Germinal center (tissue), 1 donor: ENCODE measurements at regions not wholly inside any gene's neighbourhood (a gene's known extent, or its start where the extent isn't known, plus 50 kb on each side); places are given as distances from the start of the nearest gene placed in this dataset.
"Not testable (repeated sequence)": the region's sequence is repeated elsewhere in the genome, so short reads cannot be mapped to it uniquely, and the experiment has no call there.

Experiments used
- DNase-seq: peaks from one replicate; pipeline ENCODE4 v3.0.0; 2012; ENCODE audit warnings: mixed read lengths, low spot score

DNA sequence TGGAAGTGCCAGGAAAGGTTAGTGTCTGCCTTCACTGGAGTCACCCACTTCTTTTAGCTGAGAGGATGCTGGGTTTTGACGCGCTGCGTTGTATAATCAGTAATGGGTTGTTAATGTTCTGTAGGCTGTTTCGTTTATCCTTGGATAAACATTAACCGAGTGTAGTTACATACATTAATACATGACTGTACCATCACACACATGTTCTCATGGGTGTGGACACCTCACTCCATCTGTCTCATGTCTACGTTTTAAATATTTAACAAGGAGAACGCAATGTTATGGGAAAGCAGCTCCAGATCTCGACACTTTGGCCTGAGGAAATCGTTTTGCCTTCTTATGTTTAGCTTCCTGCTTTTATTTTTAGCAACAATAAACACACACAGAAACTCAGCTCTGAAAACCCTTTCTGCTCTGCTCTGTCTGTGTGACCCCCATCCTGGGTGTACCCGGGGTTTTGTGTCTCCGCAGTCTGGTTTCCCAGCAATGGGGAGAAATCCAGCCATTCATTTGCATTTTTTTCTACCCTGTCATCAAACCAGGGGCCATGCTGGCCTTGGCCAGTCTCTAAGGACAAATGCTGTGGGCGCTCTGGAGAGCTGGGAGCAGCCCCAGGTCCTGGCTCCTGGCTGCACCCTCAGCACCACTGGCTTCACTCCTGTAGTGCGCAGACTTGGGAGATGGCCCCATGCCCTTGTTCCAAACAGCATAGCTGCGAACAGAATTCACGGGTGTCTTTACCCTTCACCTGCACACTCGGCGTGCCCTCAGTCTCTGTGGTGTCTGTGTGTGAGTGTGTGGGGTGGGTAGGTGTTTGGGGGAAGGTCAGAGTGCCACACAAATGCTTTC lies 110.8 kb downstream of the ERMARD start:
- no peak for DNase-seq

DNA sequence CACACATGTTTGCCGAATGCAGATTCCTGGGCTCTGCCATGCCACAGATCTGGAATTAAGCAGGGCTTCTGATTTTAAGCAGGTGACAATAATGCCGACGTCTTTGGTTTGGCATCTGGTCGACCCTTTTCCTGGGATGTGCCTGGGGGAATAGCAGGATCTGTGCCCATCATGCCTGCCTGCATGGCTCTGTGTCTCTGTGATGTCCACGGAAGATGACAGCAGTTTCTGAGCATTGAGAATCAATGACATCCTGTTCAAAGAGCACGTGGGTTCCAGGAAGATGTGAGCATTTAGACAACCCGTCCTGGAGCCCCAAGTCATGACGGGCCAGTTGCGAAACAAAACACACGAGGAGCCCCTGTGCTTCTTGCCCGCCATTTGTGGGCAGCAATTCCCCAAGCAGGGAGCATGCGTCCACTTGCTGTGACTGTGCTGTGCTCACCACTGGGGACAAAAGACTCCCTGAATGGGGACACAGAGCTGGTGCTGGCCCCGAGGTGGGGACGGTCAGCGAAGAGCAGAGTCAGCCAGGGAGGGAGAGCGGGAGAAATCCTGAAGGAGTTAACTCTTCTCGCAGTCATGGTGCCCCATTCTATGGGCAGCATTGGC lies 110.1 kb downstream of the ERMARD start:
- DNase-seq = no peak

DNA sequence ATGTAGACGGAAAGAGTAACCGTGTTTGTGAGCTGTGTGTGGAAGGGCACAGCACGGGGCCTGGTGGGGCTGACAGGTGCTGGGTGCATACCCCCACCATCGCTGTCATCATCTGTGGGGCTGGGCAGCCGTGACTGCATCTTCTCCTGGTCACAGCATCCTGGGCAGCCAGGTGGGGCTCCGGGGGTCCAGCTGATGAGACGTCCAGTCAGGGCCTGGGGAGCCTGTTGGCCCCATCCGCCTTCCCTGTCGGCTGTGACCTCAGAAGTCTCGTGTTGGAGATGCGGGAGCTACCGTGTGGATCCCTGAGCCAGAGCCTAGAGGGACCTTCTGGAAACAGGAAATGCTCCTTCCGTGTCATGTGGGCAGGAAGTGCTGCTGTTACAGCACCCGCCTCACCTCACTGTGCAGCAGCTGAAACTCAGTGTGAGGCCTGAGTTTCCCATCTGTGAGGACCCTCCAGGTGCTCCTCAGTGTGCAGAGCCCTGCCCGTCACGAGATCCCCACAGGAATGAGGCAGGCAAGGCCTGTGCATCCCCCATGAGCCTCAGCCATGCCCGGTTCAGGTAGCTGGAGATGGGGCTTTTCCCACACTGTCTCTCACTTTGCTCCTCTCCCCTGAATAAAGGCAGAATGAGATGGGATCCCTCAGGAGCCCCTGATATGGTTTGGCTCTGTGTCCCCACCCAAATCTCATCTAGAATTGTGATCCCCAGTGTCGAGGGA lies 108.7 kb downstream of the ERMARD start:
- DNase-seq = no peak

DNA sequence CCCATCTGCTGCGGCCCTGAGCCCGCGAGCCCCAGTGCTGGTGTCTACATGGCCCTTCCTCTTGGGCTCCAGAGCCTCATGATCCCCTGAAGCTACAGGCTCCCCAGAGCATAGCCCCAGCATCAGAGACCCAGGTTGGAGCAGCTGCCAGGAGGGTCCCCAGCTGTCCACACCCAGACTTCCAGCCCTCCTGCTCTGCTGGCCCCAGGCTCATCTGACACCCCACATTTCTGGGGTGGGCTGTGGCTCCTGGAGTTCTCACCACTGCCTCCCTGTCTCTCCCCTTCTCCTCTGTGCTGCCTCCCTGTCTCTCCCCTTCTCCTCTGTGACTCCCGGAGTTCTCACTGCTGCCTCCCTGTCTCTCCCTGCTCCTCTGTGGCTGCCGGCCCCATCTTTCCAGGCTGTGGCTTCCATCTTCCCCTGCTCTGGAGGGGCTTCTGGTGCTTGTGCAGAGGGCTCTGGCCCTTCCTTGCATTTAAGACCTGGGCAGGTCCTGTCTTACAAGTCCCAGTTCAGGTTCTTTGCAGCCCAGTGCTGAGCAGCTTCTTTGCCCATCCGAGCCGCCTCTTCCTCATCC lies 108.1 kb downstream of the ERMARD start:
- no peak for DNase-seq

DNA sequence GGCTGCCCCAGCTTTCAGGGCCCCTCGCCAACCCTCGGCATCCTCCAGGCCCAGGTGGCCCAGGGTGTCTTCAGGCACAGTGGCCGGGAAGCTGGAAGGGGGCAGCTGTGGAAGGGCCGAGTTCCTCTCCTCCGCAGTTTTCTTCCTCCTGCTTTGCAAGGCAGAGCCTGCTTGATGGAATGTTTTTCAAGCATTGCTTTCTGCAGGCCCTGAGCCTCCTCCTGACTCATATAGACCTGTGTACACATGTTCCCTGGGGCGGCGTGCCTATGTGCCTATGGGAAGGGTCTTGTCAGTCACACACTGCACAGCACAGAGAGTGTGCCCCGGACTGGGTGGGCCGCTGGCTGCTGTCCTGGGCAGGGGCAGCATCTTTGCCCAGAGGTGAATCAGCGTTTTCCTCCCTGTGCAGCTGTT lies 107.5 kb downstream of the ERMARD start:
- DNase-seq = no peak

DNA sequence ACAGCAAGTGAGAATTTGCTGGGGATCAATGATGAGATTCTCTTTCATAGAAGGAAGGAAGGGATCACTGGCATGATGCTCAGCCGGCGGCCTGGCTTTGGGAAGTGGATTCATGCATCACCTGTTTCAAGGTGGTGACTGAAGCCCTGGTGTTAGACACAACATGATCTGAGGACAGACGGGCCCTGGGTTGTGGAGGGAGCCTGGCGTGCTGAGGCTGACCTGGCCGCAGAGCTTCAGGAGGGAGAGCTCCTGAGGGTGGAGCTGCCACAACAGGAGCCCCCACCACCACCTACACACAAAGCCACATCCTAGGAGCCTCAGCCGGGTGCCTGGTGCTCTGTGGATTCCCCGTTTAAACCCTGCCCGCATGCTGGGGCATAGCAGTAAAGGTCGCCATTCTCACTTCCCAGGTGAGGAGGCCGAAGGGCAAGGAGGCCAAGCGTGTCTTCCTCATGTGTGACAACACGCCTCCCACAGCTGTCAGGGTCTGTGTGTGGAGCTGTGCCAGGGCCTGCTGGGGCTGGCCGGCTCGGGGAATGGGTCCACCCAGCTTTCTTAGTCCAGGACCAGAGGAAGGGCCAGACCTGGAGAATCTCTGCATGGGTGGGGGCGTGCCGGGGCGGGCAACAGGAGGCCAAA lies 107.0 kb downstream of the ERMARD start:
- DNase-seq = no peak

DNA sequence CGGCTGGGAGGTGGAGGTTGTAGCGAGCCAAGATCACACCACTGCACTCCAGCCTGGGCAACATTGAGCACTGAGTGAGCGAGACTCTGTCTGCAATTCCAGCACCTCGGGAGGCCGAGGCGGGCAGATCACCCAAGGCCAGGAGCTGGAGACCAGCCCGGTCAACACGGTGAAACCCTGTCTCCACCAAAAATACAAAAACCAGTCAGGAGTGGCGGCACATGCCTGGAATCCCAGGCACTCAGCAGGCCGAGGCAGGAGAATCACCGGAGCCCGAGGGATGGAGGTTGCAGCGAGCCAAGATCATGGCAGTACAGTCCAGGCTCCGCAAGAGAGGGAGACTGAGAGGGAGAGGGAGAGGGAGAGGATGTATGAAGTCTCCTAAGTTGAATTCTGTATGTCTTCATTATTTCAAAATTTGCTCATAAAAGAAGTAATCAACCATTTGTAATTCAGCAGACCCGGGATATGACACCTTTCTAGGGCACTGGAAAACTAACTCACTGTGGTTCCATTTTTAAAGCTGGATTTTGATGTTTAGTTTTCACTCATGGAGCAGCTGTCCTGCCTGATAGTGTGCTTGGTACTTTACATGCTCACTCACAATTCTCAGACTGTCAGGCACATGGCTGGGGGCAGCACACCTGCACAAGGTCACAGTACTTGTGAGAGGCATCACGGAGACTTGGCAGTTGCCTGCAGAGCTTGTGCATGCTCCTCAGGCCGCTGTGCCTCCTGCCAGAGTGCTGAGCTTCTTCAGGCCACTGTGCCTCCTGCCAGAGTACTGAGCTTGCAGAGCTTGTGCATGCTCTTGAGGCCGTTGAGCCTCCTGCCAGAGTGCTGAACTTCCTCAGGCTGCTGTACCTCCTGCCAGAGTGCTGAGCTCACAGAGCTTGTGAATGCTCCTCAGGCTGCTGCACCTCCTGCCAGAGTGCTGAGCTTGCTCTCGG lies 106.2 kb downstream of the ERMARD start:
- no peak for DNase-seq

DNA sequence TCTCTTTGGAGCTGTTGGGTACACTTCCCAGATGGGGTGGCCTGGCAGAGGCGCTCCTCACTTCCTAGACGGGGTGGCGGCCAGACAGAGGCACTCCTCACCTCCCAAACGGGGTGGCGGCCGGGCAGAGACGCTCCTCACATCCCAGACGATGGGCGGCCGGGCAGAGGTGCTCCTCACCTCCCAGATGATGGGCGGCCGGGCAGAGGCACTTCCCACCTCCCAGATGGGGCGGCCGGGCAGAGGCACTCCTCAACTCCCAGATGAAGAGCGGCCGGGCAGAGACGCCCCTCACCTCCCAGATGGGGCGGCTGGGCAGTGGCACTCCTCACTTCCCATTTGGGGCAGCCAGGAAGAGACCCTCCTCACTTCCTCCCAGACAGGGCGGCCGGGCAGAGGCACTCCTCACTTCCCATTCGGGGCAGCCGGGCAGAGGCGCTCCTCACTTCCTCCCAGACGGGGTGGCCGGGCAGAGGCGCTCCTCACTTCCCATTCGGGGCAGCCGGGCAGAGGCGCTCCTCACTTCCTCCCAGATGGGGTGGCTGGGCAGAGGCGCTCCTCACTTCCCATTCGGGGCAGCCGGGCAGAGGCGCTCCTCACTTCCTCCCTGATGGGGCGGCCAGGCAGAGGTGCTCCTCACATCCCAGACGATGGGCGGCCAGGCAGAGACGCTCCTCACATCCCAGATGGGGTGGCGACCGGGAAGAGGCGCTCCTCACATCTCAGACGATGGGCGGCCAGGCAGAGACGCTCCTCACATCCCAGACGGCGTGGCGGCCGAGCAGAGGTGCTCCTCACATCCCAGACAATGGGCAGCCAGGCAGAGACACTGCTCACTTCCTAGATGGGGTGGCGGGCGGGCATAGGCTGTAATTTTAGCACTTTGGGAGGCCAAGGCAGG lies 105.3 kb downstream of the ERMARD start:
- not testable (repeated sequence) for DNase-seq

DNA sequence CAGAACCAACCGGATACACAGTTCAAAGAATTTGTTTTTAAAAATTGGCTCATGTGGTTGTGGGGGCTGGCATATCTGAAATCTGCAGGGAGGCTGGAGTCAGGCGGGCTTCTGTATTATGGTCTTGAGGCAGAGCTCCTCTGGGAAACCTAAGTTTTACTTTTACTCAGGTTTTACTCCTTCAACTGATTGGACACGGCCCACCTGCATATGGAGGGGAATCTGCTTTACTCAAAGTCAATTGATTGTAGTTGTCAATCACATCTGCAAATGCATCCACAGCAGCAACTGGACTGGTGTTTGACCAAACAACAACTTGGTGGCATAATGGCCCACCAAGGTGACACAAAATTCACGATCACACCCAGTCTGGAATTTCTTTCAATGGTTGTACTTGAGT lies 103.4 kb downstream of the ERMARD start:
- no peak for DNase-seq

DNA sequence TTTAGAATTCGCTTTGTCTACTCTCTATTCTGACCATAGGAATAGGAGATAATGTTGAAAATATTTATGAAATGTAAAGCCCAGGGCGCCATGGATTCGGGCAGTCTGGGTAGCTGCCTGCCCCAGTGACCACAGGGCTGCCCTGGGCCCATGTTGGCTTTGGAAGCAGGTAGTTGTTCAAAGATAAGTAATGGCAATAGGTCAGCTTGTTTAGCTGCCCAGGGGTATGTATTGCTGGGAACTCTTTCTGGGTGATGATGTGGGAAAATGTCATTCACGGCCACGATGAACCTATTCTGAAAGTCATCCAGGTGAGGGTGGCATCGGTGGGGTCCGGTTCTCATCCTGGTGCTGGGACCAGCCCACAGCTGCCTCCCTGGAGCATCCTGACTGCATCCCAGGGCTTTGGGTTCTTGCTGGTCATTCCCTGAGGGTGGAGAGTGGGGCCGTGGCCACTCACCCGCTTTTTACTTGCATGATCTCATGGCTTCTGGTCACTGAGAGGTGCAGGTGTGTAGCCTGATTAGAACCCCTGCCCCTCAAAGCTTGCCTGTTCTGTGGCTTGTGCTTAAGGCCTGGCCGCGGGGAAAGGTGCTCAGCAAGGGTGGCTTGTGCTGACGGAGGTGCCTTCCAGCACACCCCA lies 102.8 kb downstream of the ERMARD start:
- no peak for DNase-seq

DNA sequence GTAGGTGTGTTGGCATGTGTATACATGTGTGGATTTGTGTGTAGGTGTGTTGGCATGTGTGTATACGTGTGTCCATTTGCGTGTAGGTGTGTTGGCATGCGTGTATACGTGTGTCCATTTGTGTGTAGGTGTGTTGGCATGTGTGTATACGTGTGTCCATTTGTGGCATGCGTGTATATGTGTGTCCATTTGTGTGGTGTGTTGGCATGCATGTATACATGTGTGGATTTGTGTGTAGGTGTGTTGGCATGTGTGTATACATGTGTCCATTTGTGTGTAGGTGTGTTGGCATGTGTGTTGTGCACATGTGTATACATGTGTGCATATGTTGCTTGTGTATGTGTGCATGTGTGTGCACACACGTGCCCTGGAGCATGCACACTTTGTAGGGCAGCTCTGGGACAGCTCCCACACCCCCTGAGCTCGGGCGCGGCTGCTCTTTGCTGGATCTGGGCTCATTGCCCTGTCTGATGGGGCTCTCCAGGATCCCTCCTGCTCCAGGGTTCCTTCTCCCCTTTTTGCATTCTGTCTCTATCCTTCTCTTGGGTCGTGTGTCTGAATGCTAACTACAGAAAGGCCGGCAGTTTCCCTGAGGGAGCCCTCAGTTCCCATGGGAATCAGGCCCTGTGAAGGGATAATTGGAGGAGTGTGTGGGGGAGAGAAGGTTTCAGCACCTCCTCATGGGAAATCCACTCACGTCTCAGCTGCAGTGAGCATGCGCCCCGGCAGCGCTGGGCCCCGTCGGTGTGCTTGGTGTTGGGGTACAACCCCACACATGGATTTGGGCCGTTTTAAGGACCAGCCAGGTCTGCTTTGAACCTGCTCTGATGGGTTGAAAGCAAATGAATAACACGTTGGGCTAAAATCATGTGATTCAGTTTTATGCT lies 102.0 kb downstream of the ERMARD start:
- DNase-seq = no peak

DNA sequence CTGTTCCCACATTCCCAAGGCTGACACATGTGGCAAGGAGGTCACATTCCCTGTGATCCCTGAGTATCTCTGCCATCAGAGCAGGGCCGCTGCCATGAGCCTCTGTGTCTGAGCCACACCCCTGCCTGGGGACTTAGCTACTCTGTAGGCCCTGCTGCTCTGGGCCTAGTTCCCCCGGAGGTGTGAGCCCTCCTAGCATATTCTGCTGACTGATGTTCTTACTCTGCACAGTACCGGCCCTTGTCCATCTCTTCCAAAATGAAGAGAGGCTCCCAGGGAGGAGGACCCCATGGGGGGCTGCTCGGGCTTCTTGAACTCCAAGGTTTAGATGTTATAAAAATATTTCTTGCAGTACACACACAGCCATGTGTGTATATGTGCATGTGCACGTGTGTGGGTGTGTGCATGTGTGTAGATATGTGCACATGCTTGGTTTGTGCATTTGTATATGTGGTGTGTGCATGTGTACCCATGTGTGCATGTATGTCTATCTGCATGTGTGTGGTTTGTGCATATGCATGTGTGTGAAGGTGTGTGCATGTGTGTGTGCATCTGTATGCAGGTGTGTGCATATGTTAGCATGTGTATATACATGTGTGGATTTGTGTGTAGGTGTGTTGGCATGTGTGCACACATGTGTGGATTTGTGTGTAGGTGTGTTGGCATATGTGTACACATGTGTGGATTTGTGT lies 101.2 kb downstream of the ERMARD start:
- DNase-seq = no peak

DNA sequence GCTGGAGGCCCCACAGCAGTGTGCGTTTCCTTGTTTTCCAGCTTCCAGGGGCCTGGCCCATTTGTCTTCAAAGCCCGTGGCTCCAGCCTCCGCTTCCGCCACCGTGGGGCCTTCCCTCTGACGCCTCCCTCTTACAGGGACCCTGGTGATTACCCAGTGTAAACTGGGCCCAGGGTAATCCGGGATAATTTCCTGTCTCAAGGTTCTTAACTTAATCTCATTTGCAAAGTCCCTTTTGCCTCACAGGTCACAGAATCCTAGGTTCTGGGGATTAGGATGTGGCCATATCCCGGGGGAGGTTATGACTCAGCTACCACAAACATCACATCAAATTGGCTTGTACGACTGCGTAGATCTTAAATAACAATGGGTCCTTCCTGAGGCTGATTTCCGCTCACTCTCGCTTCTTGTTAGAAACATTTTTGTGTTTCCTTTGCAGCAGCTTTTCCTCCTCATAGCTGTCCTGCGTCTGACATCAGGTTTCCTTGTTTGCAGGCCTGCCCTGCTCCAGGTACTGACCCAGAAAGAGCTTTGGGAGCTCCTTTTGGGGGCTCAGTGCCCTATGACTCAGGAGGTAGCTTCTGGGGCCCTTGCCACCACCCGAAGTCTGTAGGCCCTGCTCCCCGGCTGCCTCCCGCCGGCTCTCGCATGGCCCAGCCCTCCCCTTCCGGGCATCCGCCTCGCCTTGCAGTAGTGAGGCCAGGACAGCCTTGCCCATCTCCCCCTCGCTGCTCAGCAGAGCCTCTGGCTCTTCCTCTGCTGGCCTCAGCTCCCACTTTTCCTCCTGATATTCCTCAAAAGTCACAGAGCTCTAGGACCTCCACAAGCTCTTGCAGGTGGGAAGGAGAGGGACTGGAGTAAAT lies 100.5 kb downstream of the ERMARD start:
- DNase-seq = no peak

DNA sequence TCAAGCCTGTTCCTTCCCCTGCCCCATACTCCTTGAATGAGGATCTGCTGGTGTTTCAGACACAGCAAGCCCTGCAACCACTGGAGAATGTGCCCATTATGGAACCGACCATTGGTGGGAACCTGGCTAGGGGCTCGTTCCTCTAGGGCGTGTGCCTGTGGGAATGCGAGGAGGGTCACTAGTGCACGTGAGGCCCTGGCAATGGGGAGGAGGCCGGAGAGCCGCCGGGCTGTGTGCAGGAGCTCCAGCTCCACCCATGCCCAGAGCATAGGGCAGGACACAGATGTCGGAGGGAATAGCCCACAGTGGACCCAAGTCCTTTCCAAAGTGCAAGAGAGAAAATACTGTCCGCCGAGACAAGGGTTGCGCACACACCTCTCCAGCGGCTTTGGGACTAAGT lies 99.3 kb downstream of the ERMARD start:
- DNase-seq = no peak

DNA sequence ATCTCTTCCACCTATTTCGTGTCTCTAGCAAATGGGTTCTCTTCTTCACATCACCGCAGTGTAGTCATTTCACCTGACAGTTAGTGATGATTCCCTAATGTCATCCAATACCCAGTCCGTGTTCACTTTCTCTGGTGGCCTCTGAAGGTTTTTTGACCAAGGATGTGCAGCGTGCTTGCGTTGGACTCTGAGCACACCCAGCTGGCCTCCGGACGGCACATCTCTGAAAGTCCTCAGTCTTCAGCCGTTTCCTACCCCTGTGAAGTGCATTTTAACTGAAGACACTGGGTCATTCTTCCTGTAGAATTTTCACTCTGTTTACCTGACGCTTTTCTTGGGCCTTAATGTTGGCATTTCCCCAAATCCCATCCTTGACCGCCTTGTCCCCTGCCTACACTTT lies 98.7 kb downstream of the ERMARD start:
- no peak for DNase-seq

DNA sequence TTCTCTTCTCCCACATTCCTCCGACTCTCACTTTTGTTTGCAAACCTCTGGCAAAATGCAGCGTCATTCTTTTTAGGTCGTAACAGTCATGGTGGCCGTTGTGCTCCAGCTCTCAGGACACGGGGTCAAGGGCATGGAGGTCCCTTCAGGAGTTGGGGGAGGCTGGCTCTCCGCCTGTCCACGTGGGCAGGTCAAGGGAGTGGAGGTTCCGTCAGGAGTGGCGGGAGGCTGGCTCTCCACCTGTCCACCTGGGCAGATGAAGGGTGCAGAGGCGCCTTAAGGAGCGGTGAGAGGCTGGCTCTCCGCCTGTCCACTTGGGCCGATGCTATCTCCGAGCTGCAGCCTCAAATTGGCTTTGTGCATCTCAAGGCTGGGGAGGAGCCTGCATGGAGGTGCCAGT lies 98.0 kb downstream of the ERMARD start:
- no peak for DNase-seq

DNA sequence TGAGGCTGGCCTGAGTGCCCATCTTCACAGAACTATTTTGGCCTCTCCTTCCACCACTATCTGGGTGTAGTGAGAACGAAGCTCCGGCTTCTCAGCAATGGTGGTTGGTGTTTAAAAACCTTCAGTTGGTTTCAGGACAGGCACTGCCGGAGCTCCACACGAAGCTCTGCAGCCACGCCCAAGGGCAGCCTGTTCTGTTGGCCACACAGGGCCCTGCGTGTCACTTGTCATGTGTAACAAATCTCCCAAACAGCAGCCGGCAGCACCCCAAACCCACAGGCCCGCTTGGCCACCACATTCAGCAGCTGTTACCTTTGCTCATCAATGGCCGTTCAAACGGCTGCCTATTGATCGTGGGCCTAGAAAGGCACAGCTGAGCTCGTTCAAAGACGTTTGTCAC lies 97.5 kb downstream of the ERMARD start:
- DNase-seq = no peak
